IMR-90 (cell line): ENCODE measurements at regions not wholly inside any gene's neighbourhood (a gene's known extent, or its start where the extent isn't known, plus 50 kb on each side); places are given as distances from the start of the nearest gene placed in this dataset.

Experiments used
- ATAC-seq: fragments of 200-7000 bp; cut with Tn5 transposase; 2 replicates; pipeline ENCODE4 v1.9.1; 2020; ENCODE audit warnings: low read depth, mild to moderate bottlenecking, moderate library complexity
- BruUV-seq: library from RNA; stranded (reverse); fragments of 400-500 nt; replicated peaks from 2 replicates; lab custom pipeline; 2021; lab: Mats Ljungman, UMichigan
- CTCF ChIA-PET: fragments of 300-600 bp; formaldehyde crosslinking; extraction: SDS; loops from one replicate; lab custom pipeline; 2021; ENCODE audit warnings: antibody characterized with exemption; lab: Yijun Ruan, JAX
- POLR2A ChIA-PET: fragments of 300-600 bp; sonication (Branson Sonifier 250); formaldehyde crosslinking; loops from one replicate; lab custom pipeline; 2022; ENCODE audit warnings: antibody characterized with exemption; ENCODE audit not compliant: unreplicated experiment; lab: Charles Lee
- DNase-seq: peaks from one replicate; pipeline ENCODE4 v3.0.0; 2013
- H2AFZ ChIP-seq: replicated peaks from 2 replicates; pipeline ENCODE3; 2013; ENCODE audit warnings: low read length, mild to moderate bottlenecking; ENCODE audit not compliant: poor library complexity
- H2AK5ac ChIP-seq: 2 replicates; pipeline ENCODE4 v1.6.1; 2013; ENCODE audit warnings: low read depth, low read length, inconsistent platforms
- H2AK9ac ChIP-seq: replicated peaks from 2 replicates; pipeline ENCODE3; 2013; ENCODE audit warnings: mild to moderate bottlenecking, low read depth, low read length, moderate library complexity; ENCODE audit not compliant: poor library complexity
- H2BK120ac ChIP-seq: 2 replicates; pipeline ENCODE4 v1.6.1; 2013; ENCODE audit warnings: low read depth, low read length, inconsistent platforms
- H2BK15ac ChIP-seq: 3 replicates; pipeline ENCODE4 v1.6.1; 2013; ENCODE audit warnings: low read depth, low read length, inconsistent platforms
- H2BK20ac ChIP-seq: 2 replicates; pipeline ENCODE4 v1.6.1; 2013; ENCODE audit warnings: low read depth, mild to moderate bottlenecking, inconsistent platforms, low read length, moderate library complexity
- H2BK5ac ChIP-seq: 2 replicates; pipeline ENCODE4 v1.6.1; 2013; ENCODE audit warnings: mild to moderate bottlenecking, low read depth, low read length, inconsistent platforms; ENCODE audit not compliant: poor library complexity, severe bottlenecking
- H3K14ac ChIP-seq: replicated peaks from 2 replicates; pipeline ENCODE4 v1.6.1; 2013; ENCODE audit warnings: low read depth, low read length, inconsistent platforms
- H3K18ac ChIP-seq: 2 replicates; pipeline ENCODE4 v1.6.1; 2013; ENCODE audit warnings: low read depth, low read length, control low read depth
- H3K23ac ChIP-seq: 2 replicates; pipeline ENCODE4 v1.6.1; 2013; ENCODE audit warnings: low read depth, low read length, inconsistent platforms
- H3K27ac ChIP-seq: 2 replicates; pipeline ENCODE4 v1.5.1; 2013; ENCODE audit warnings: mild to moderate bottlenecking, control low read depth, low read length; ENCODE audit not compliant: insufficient read depth
- H3K27me3 ChIP-seq: 2 replicates; pipeline ENCODE4 v1.6.1; 2013; ENCODE audit warnings: low read length; ENCODE audit not compliant: control insufficient read depth, insufficient read depth
- H3K36me3 ChIP-seq: 2 replicates; pipeline ENCODE4 v1.6.1; 2013; ENCODE audit warnings: low read length, mixed read lengths; ENCODE audit not compliant: control insufficient read depth, insufficient read depth
- H3K4ac ChIP-seq: 2 replicates; pipeline ENCODE4 v1.6.1; 2013; ENCODE audit warnings: low read depth, low read length, inconsistent platforms
- H3K4me1 ChIP-seq: 2 replicates; pipeline ENCODE4 v1.6.1; 2013; ENCODE audit warnings: low read length, mixed read lengths; ENCODE audit not compliant: control insufficient read depth, insufficient read depth
- H3K4me2 ChIP-seq: 2 replicates; pipeline ENCODE4 v1.6.1; 2013; ENCODE audit warnings: low read depth, mild to moderate bottlenecking, control low read depth, low read length, moderate library complexity
- H3K4me3 ChIP-seq: 2 replicates; pipeline ENCODE4 v1.5.1; 2013; ENCODE audit warnings: low read depth, mild to moderate bottlenecking, control low read depth, low read length, moderate library complexity; ENCODE audit not compliant: insufficient read depth
- H3K56ac ChIP-seq: 2 replicates; pipeline ENCODE4 v1.6.1; 2013; ENCODE audit warnings: low read length, inconsistent platforms; ENCODE audit not compliant: insufficient read depth; ENCODE audit errors: extremely low read depth
- H3K79me1 ChIP-seq, 2 experiments: 2 replicates each; pipeline ENCODE4 v1.6.1; 2013; ENCODE audit warnings: low read length in 2 of 2, inconsistent platforms in 1 of 2, low read depth in 1 of 2
- H3K9ac ChIP-seq: 2 replicates; pipeline ENCODE4 v1.6.1; 2013; ENCODE audit warnings: low read depth, low read length, control low read depth
- H3K9me1 ChIP-seq: 2 replicates; pipeline ENCODE4 v1.6.1; 2013; ENCODE audit warnings: low read length, inconsistent platforms; ENCODE audit not compliant: insufficient read depth
- H3K9me3 ChIP-seq: 2 replicates; pipeline ENCODE4 v1.6.1; 2013; ENCODE audit warnings: low read length; ENCODE audit not compliant: control insufficient read depth, insufficient read depth
- H4K20me1 ChIP-seq: 2 replicates; pipeline ENCODE4 v1.6.1; 2013; ENCODE audit warnings: low read length, inconsistent platforms; ENCODE audit not compliant: insufficient read depth
- H4K5ac ChIP-seq: 2 replicates; pipeline ENCODE4 v1.6.1; 2013; ENCODE audit warnings: mild to moderate bottlenecking, low read depth, low read length, control low read depth
- H4K8ac ChIP-seq, 2 experiments: 2 replicates each; pipeline ENCODE4 v1.6.1; 2013; ENCODE audit warnings: low read depth in 2 of 2, low read length in 2 of 2, control low read depth in 1 of 2, inconsistent platforms in 1 of 2
- H4K91ac ChIP-seq: 2 replicates; pipeline ENCODE4 v1.6.1; 2013; ENCODE audit warnings: low read depth, low read length, inconsistent platforms; ENCODE audit not compliant: insufficient read depth
- FOS ChIP-seq: fragments of 150-350 bp; IDR thresholded peaks from 2 replicates; pipeline ENCODE4 v1.6.1; 2016; ENCODE audit warnings: low read depth, low read length
- POLR2A ChIP-seq: IDR thresholded peaks from 2 replicates; pipeline ENCODE4 v1.6.1; 2012; ENCODE audit warnings: mild to moderate bottlenecking, low read depth, low read length
- RCOR1 ChIP-seq: IDR thresholded peaks from 2 replicates; pipeline ENCODE4 v1.6.1; 2012; ENCODE audit warnings: mild to moderate bottlenecking, low read length, improper control_type of control experiment; ENCODE audit not compliant: insufficient replicate concordance
- WGBS, 2 experiments: methylation state at CpG; one replicate each; pipeline versions ENCODE4 v1.1.5 to v1.1.7; 2013; ENCODE audit warnings: missing lambda C conversion rate in 2 of 2; ENCODE audit not compliant: insufficient read length in 1 of 2; ENCODE audit errors: extremely low coverage in 2 of 2; 5-methylcytosine and 5-hydroxymethylcytosine counted together
- dilution Hi-C: fragments of 300-500 bp; cut with HindIII; formaldehyde crosslinking; loops from one replicate; pipeline ENCODE4 v1.14.3; 2018; ENCODE audit warnings: low sequenced_read_pairs; ENCODE audit not compliant: unreplicated experiment
- in situ Hi-C: fragments of 300-500 bp; cut with MboI; formaldehyde crosslinking; loops from 3 replicates; pipeline ENCODE4 v1.14.3; 2019; ENCODE audit warnings: low sequenced_read_pairs, inconsistent platforms, mixed read lengths
- intact Hi-C: fragments of 100-400 bp; cut with micrococcal nuclease; formaldehyde crosslinking; loops from 2 replicates; pipeline ENCODE4 v1.10.0; 2022

DNA sequence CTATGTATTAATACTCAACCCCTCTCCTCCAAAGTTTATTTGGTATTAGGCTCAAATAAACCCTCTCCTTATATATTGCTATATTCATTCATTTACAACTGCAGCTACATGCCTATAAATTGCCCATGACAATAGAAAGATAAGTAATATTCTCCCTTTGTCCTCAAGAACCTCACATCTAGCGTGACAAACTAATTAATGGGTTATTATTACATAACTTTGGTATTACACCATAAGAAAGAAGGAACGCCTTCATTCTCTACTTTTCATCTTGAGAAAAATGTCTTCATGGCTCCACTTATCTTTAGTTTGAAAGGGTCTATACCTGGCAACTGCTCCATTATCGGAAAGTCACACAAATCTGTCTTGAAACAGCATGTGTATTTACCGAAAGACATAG, 157.7 kb upstream of the RASGEF1B start:
- no peaks in the 10 kb centered on the region for H3K9me3 ChIP-seq
- POLR2A ChIA-PET: no interaction called here
- H3K4ac ChIP-seq: no peak overlapping the region
- no peak overlapping the region for H2AFZ ChIP-seq
- no peaks in the 10 kb centered on the region for H3K4me1 ChIP-seq
- ATAC-seq: no peak
- no peak overlapping the region for H3K4me3 ChIP-seq
- H2BK120ac ChIP-seq: no peak overlapping the region
- no peak overlapping the region for H2BK5ac ChIP-seq
- TF ChIP-seq RCOR1 (no peak), POLR2A (no peak), FOS (no peak)
- H2BK15ac ChIP-seq: no peak overlapping the region
- H3K14ac ChIP-seq: no peak overlapping the region
- H3K27me3 ChIP-seq: no peaks in the 10 kb centered on the region
- H3K9ac ChIP-seq: no peak overlapping the region
- H2BK20ac ChIP-seq: no peak overlapping the region
- no peak overlapping the region for H2AK9ac ChIP-seq
- BruUV-seq: no TSS peak
- H4K8ac ChIP-seq: no peak overlapping the region
- H4K5ac ChIP-seq: no peak overlapping the region
- no peak overlapping the region for H4K91ac ChIP-seq
- no peak overlapping the region for H3K4me2 ChIP-seq
- no peaks in the 10 kb centered on the region for H3K79me1 ChIP-seq
- H3K56ac ChIP-seq: no peak overlapping the region
- dilution Hi-C loops: no loop called here
- no peak overlapping the region for H2AK5ac ChIP-seq
- in situ Hi-C loops: no loop called here
- no peak for DNase-seq
- H4K20me1 ChIP-seq: no peaks in the 10 kb centered on the region
- CTCF ChIA-PET: no interaction called here
- H3K36me3 ChIP-seq: no peaks in the 10 kb centered on the region
- no peak overlapping the region for H3K18ac ChIP-seq
- intact Hi-C loops: no loop called here
- 100% methylated on average over 1 of the region's 4 CpGs; no CpG with 5 or more reads in 1 of the 2 experiments for WGBS, 2 experiments
- H3K27ac ChIP-seq: no peak overlapping the region
- H3K9me1 ChIP-seq: no peaks in the 10 kb centered on the region
- no peak overlapping the region for H3K23ac ChIP-seq
